ENCODE measurements at regions not wholly inside any gene's neighbourhood (a gene's known extent, or its start where the extent isn't known, plus 50 kb on each side); places are given as distances from the start of the nearest gene placed in this dataset.

- no peak for TF ChIP-seq CTCF (conservative IDR thresholded peaks at IDR 0.05; ENCODE audit: low read length)
- TF ChIP-seq EZH2phosphoT487 (IDR thresholded peaks at IDR 0.05; ENCODE audit: borderline replicate concordance) = no peak
Measured at GRCh38 chr2:43038696-43039094, 187.7 kb downstream of the ZFP36L2 start.

Data from Loucy (cell line).